ENCODE measurements at regions not wholly inside any gene's neighbourhood (a gene's known extent, or its start where the extent isn't known, plus 50 kb on each side); places are given as distances from the start of the nearest gene placed in this dataset.
"Not testable (repeated sequence)": the region's sequence is repeated elsewhere in the genome, so short reads cannot be mapped to it uniquely, and the experiment has no call there.

GRCh38 chr6:141388666-141389065, 744.1 kb upstream of the GJE1 start:
- DNase-seq (ENCODE audit: extremely low spot score) = no peak
- TF ChIP-seq CTCF (IDR thresholded peaks at IDR 0.05; ENCODE audit: control extremely low read depth, extremely low read depth, low read depth, missing control alignments) = no peak
- ChIA-PET POLR2A (no interaction called here), CTCF (interaction anchor here (1.4 kb wide), 1 partner anchor 157 kb away, joined by 3 read pairs; no protein-coding TSS in a partner anchor)

GRCh38 chr6:141370438-141370837, 762.3 kb upstream of the GJE1 start:
- ChIA-PET CTCF (no interaction called here), POLR2A (no interaction called here)
- no peak for TF ChIP-seq CTCF (IDR thresholded peaks at IDR 0.05; ENCODE audit: control extremely low read depth, extremely low read depth, low read depth, missing control alignments)
- no peak for DNase-seq (ENCODE audit: extremely low spot score)

GRCh38 chr6:141366796-141367195, 765.9 kb upstream of the GJE1 start:
- CTCF ChIA-PET; POLR2A ChIA-PET; DNase-seq (ENCODE audit: extremely low spot score): not testable (repeated sequence)

GRCh38 chr6:141364694-141365093, 768.0 kb upstream of the GJE1 start:
- ChIA-PET CTCF (interaction anchor here (0.9 kb wide), 1 partner anchor 12 kb away, joined by 3 read pairs; no protein-coding TSS in a partner anchor), POLR2A (no interaction called here)
- no peak for DNase-seq (ENCODE audit: extremely low spot score)
- no peak for TF ChIP-seq CTCF (IDR thresholded peaks at IDR 0.05; ENCODE audit: control extremely low read depth, extremely low read depth, low read depth, missing control alignments)

- CTCF ChIA-PET = interaction anchor here (0.9 kb wide), 1 partner anchor 12 kb away, joined by 3 read pairs; no protein-coding TSS in a partner anchor
Measured at GRCh38 chr6:141364232-141364631, 768.5 kb upstream of the GJE1 start.

GRCh38 chr6:141361559-141361958, 771.2 kb upstream of the GJE1 start:
- no peak for TF ChIP-seq CTCF (IDR thresholded peaks at IDR 0.05; ENCODE audit: control extremely low read depth, extremely low read depth, low read depth, missing control alignments)
- CTCF ChIA-PET = no interaction called here
- DNase-seq (ENCODE audit: extremely low spot score) = no peak
- POLR2A ChIA-PET = no interaction called here

More at GRCh38 chr6:141364232-141364631, 768.5 kb upstream of the GJE1 start:
- DNase-seq (ENCODE audit: extremely low spot score) = no peak
- POLR2A ChIA-PET = no interaction called here
- no peak for TF ChIP-seq CTCF (IDR thresholded peaks at IDR 0.05; ENCODE audit: control extremely low read depth, extremely low read depth, low read depth, missing control alignments)

GRCh38 chr6:141359953-141360352, 772.8 kb upstream of the GJE1 start:
- DNase-seq (ENCODE audit: extremely low spot score) = no peak
- ChIA-PET CTCF (no interaction called here), POLR2A (no interaction called here)
- TF ChIP-seq CTCF (IDR thresholded peaks at IDR 0.05; ENCODE audit: control extremely low read depth, extremely low read depth, low read depth, missing control alignments) = no peak
